HG02870 (cell line): ENCODE measurements at regions not wholly inside any gene's neighbourhood (a gene's known extent, or its start where the extent isn't known, plus 50 kb on each side); places are given as distances from the start of the nearest gene placed in this dataset.

ENCODE experiments used
- ATAC-seq: cut with Tn5 transposase; IDR thresholded peaks from one replicate; pipeline ENCODE4 v1.9.1; 2021; ENCODE audit warnings: mild to moderate bottlenecking, moderate library complexity; ENCODE audit not compliant: unreplicated experiment

DNA sequence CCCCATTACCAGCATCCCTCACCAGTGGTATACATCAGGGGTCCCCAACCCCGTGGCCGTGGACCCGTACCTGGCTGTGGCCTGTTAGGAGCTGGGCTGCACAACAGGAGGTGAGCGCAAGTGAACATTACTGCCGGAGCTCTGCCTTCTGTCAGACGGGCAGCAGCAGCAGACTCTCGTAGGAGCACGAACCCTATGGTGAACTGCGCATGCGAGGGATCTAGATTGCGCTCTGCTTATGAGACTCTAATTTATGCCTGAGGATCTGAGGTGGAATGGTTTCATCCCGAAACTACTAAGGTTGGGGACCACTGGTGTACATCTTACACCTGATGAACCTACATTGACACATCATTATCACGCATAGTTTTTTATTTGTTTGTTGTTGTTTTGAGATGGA, 52.8 kb upstream of the DHX15 start:
- ATAC-seq, result no peak

GRCh38 chr4:24638396-24638875, 54.1 kb upstream of the DHX15 start:
- no peak for ATAC-seq

DNA sequence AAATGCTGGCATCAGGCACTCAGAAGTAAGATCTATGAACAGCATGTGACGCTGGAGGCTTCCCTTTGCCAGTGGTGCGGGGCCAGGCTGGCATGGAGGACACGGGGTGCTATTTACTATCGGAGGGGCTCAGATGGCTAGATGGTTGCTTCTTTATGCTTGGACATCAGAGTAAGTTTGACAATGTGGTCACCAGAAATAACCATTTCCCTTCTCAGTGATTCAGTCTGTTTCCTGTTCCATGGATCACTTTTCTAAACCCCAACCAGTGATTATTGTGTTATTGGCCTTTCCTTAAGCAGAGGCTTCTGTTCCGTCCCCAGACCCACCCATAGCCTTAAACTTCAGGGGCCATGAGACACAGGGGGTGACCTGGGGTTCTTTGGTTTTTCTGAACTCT, 55.4 kb upstream of the DHX15 start:
- no peak for ATAC-seq

- no peak for ATAC-seq
Measured at GRCh38 chr4:24640366-24640765, 56.0 kb upstream of the DHX15 start.

GRCh38 chr4:24642981-24643547, 58.7 kb upstream of the DHX15 start:
- no peak for ATAC-seq

- ATAC-seq, result no peak
Measured at GRCh38 chr4:24643774-24644520, 59.6 kb upstream of the DHX15 start.

GRCh38 chr4:24644983-24645764, 60.8 kb upstream of the DHX15 start:
- no peak for ATAC-seq

GRCh38 chr4:24645765-24646550, 61.6 kb upstream of the DHX15 start:
- ATAC-seq, result no peak

DNA sequence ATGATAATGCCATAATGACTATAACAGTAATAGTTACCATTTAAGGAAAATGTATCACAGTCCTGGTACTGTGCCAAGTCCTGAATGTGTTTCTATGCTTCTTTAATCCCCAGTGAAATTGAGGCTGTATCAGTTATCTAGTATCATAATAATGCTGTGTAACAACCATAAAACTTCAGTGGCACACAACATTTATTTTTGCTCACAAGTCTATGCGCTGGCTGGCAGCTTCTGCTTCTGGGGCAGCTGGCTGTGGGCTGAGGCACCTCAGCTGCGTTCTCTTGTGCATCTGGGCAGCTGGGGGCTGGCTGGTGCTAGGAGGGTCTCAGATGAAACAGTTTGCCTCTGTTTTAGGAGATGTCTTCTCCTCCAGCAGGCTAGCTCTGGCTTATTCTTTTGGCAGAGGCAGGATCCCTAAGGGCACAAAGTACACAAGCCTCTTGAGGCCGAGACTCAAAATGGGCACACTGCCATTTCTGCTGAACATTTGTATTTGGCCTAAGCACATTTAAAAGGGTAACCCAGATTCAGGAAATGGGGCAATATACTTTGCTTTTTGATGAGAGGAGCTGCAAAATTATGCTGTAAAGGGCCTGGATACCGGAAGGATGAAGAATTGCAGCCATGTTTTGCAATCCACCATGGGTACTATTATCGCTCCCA, 62.6 kb upstream of the DHX15 start:
- ATAC-seq, result no peak

DNA sequence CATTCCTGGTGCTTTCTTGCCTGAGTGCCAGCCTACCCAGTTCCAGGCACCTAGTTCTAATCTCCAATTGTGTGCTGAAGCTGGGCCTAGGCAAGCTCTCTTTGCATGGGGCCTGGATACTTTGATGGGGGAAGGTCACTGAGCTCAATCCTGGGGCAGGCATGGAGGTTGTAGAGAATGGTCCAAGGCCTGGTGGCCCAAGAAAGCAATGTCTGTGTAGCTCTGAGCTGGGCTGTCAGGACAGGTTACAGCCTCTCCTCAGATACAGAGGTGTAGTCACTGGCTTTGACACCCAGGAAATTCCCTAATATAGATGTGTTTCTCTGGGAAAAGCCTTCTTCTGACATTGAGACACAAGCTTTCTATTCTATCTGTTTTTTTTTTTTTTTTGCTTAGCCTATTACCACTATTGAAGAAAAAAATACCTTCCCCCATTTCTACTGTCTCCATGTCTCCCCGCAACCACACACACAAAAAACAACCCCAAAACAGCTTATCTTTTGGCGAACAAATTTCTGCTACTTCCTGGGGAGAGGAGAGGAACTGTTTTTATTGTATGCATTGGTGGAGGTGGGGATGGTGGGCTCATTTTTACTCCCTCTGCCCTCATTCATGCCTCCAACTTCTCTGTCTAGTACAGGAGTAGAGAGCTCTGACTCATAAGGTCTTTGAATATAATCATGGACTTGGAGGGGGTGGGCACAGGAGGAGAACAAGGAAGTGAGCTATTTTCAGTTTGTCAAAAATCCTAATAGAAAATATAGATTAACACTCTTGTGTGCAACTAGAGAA, 66.7 kb upstream of the DHX15 start:
- ATAC-seq, result no peak

DNA sequence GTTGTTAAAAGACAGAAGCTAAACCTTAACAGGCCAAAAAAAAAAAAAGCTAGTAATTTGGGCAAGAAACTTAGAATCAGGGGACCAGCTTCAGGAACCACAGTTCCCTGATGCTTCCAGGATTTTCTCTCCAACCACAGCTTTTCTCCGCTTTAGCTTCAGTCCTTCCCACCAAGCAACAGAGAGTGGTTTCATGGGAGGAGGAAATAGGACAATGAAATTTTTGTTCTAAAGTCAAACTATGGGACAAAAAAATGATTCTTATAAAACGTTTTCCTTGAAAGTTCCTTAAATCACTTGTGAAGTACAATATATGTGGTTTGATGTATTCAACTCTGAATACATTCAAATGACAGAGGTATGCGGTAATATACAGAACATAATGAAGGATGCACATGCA, 71.0 kb upstream of the DHX15 start:
- no peak for ATAC-seq

GRCh38 chr4:24655971-24656370, 71.6 kb upstream of the DHX15 start:
- ATAC-seq, result no peak

DNA sequence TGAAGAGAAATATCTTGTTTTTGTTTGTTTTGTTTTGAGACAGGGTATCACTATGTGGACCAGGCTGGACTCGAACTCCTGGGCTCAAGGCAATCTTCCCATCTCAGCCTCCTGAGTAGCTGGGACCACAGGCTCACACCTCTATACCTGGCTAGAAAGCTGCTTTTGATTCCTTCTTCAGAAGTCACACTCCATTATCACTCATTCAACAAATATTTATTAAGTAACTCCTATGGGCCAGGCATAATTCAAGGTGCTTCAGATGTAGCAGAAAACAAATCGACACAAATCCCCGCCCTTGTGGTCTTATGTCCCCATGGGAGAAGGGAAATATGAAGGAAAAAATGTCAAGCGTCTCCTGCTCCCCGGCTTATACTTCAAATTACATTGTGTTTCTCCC, 72.6 kb upstream of the DHX15 start:
- no peak for ATAC-seq

- ATAC-seq, result peak; percentile 96
Measured at GRCh38 chr4:24657768-24658617, 73.6 kb upstream of the DHX15 start.

- ATAC-seq, result no peak
Measured at GRCh38 chr4:24659241-24659961, 75.0 kb upstream of the DHX15 start.

DNA sequence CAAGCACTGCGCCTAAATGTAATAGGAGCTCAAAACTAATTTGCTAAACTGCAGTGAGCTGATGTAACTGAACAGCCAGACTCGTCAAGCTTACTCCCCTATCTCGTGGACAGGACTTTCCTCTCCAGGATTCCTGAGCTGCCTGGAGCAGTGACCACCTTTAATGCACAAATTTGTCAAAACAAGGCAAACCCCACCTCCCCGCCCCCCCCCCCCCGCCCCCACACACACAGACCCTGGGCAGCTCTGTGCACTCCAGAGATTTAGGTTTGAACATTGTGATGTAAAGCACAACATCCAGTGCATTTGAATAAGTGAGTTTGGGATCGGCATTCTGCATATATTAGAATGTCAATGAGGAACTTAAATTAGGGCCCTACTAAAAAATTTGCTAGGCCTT, 77.7 kb upstream of the DHX15 start:
- no peak for ATAC-seq

DNA sequence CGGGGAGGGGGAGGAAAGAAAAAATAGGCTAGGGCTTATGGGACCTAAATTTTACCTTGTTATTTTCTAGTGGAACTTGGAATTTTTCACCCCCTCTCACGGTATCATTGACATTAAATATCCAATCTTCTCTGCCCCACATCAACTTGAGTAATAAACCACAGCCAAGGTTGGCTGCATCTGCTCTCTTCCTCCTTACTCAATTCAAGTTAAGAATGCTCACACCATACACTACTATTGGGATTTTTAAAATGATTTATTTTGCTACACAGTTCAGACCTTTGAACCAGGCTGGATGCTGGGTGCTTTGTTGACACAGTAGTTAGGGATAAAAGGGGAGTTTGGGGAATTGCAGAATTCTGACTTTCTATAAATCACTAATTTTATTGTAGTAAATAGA, 78.2 kb upstream of the DHX15 start:
- ATAC-seq, result no peak

GRCh38 chr4:24664956-24665355, 80.6 kb upstream of the DHX15 start:
- no peak for ATAC-seq
